Naive thymus-derived CD4-positive, alpha-beta T cell (primary cell): ENCODE measurements at regions not wholly inside any gene's neighbourhood (a gene's known extent, or its start where the extent isn't known, plus 50 kb on each side); places are given as distances from the start of the nearest gene placed in this dataset.

Source experiments
- ATAC-seq: fragments of 150-1000 bp; cut with Tn5 transposase; 2 replicates; pipeline ENCODE4 v1.10.0; 2021; ENCODE audit warnings: mild to moderate bottlenecking, moderate library complexity
- CTCF ChIA-PET: fragments of 350-600 bp; sonication (Branson Sonifier 250); formaldehyde crosslinking; loops from one replicate; lab custom pipeline; 2021; ENCODE audit warnings: antibody characterized with exemption; lab: Charles Lee
- POLR2A ChIA-PET: fragments of 350-600 bp; sonication (Branson Sonifier 250); formaldehyde crosslinking; loops from one replicate; lab custom pipeline; 2021; ENCODE audit warnings: antibody characterized with exemption, inconsistent platforms; lab: Charles Lee
- DNase-seq, 9 donors: peaks; one replicate each; pipeline versions ENCODE4 v3.0.0 to v3.0.0-alpha.2; 2020 to 2022; ENCODE audit warnings: mixed read lengths in 1 of 9
- H3K27ac ChIP-seq: one replicate; pipeline ENCODE4 v1.7.0; 2013; ENCODE audit warnings: mild to moderate bottlenecking, low read depth, low read length, moderate library complexity
- H3K27me3 ChIP-seq, 2 donors: one replicate each; pipeline ENCODE4 v1.7.0; 2013; ENCODE audit warnings: low read length in 2 of 2, mild to moderate bottlenecking in 2 of 2, moderate library complexity in 2 of 2; ENCODE audit not compliant: control insufficient read depth in 2 of 2, insufficient read depth in 2 of 2
- H3K36me3 ChIP-seq, 3 experiments: 1 replicate in 2 of 3; 2 replicates in 1 of 3; pipeline ENCODE4 v1.7.0; 2013; ENCODE audit warnings: low read length in 3 of 3, mild to moderate bottlenecking in 3 of 3, moderate library complexity in 1 of 3; ENCODE audit not compliant: insufficient read depth in 3 of 3, control insufficient read depth in 2 of 3
- H3K4me1 ChIP-seq, 2 donors: one replicate each; pipeline ENCODE4 v1.7.0; 2013; ENCODE audit warnings: low read length in 2 of 2, mild to moderate bottlenecking in 2 of 2, moderate library complexity in 1 of 2; ENCODE audit not compliant: control insufficient read depth in 2 of 2, insufficient read depth in 2 of 2
- H3K4me3 ChIP-seq: 2 replicates; pipeline ENCODE4 v1.7.0; 2013; ENCODE audit warnings: mild to moderate bottlenecking, low read length
- H3K9me3 ChIP-seq, 3 experiments: 1 replicate in 2 of 3; 2 replicates in 1 of 3; pipeline ENCODE4 v1.7.0; 2013; ENCODE audit warnings: low read length in 3 of 3; ENCODE audit not compliant: control insufficient read depth in 2 of 3
- H3K27ac Mint-ChIP-seq, 9 donors: one replicate each; pipeline ENCODE4 v1.8.0; 2020 to 2022; ENCODE audit warnings: mixed read lengths in 9 of 9, mild to moderate bottlenecking in 8 of 9, moderate library complexity in 5 of 9, inconsistent platforms in 2 of 9
- H3K27me3 Mint-ChIP-seq, 5 donors: one replicate each; pipeline ENCODE4 v1.8.0; 2021 to 2022; ENCODE audit warnings: mixed read lengths in 5 of 5, mild to moderate bottlenecking in 1 of 5
- H3K36me3 Mint-ChIP-seq, 5 donors: one replicate each; pipeline ENCODE4 v1.8.0; 2020 to 2022; ENCODE audit warnings: mixed read lengths in 5 of 5, mild to moderate bottlenecking in 3 of 5, inconsistent platforms in 1 of 5
- H3K4me1 Mint-ChIP-seq, 7 donors: one replicate each; pipeline ENCODE4 v1.8.0; 2020 to 2022; ENCODE audit warnings: mixed read lengths in 7 of 7, mild to moderate bottlenecking in 3 of 7, inconsistent platforms in 1 of 7
- H3K4me3 Mint-ChIP-seq, 10 donors: one replicate each; pipeline ENCODE4 v1.8.0; 2020 to 2022; ENCODE audit warnings: mild to moderate bottlenecking in 10 of 10, mixed read lengths in 10 of 10, moderate library complexity in 6 of 10, inconsistent platforms in 2 of 10
- H3K9me3 Mint-ChIP-seq, 11 donors: one replicate each; pipeline ENCODE4 v1.8.0; 2020 to 2022; ENCODE audit warnings: mixed read lengths in 11 of 11, mild to moderate bottlenecking in 4 of 11, inconsistent platforms in 1 of 11, moderate library complexity in 1 of 11
- intact Hi-C, 2 donors: fragments of 100-400 bp; cut with micrococcal nuclease; formaldehyde crosslinking; loops; one replicate each; pipeline ENCODE4 v1.15.1; 2023

DNA sequence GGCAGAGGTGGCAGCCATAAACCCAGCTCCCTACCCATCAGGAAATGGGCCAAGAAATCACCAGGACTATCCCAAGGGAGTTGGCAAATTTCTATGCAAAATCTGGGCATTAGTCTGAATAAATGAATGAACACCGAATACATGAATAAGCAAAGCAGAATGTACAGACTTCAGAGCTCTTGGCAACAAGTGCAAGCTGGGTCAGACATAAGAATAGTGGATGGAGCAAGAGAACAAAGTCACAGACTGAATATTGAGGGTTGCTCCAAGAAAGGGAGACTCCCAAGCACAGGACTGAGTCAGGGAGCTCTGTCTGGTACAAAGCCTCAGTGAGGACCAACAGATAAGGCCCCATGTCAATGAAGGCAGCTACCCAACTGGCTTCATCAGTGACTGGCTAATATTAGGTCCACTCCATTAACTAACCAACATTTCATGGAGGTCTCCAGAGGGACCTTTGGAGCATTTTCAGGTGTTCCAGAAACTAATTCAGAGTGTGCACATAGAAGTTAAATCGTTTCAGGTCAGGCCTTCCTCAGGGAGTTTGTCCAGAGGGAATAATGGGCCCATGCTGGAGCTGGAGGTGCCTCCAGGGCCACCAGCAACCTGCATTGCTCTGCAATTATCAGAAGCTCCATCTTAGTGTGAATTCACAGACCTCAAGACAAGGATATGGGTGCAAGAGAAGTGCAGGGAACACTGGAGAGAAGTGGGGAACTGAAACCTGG, 191.5 kb upstream of the RALGAPA2 start:
- ATAC-seq (no peak), DNase-seq (no peak)
- Mint-ChIP-seq H3K36me3 (no peaks in the 10 kb centered on the region), H3K27me3 (peaks cover 5 to 37% (median 34%) of the 10 kb centered on the region in 5 donors), H3K27ac (no peak overlapping the region), H3K9me3 (peaks cover 0 to 4% (median 0%) of the 10 kb centered on the region in 11 donors), H3K4me1 (peaks cover 0 to 1% (median 0%) of the 10 kb centered on the region in 7 donors), H3K4me3 (no peak overlapping the region)
- Histone ChIP-seq H3K9me3 (peaks cover 0 to under 1% (median 0%) of the 10 kb centered on the region in 3 experiments), H3K27ac (no peak overlapping the region), H3K4me3 (no peak overlapping the region), H3K27me3 (no peaks in the 10 kb centered on the region), H3K36me3 (no peaks in the 10 kb centered on the region), H3K4me1 (no peaks in the 10 kb centered on the region)
- intact Hi-C loops: no loop called here
- ChIA-PET CTCF (no interaction called here), POLR2A (no interaction called here)

DNA sequence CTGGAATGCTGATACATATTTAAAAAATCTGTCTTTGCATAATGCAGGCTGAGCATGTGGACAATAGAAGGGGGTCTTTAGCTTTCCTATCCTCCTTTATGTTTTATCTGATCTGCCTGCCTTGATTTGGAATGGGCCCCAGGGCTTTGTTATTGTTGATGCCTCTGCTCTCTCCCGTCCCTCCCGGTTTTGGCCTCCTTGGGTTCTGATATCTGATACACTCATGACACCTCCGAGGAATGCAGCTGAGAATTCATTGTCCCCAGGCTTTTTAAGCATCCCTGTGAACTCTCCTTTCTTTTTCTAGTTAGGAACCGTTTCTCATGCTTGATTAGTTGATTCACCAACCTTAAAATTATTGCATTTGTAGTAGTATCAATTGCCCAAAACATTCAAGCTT, 185.5 kb upstream of the RALGAPA2 start:
- Histone ChIP-seq H3K9me3 (peaks cover 0 to 3% (median 0%) of the 10 kb centered on the region in 3 experiments), H3K4me3 (no peak overlapping the region), H3K27me3 (no peaks in the 10 kb centered on the region), H3K4me1 (no peaks in the 10 kb centered on the region), H3K27ac (no peak overlapping the region), H3K36me3 (no peaks in the 10 kb centered on the region)
- CTCF ChIA-PET: no interaction called here
- Mint-ChIP-seq H3K36me3 (no peaks in the 10 kb centered on the region), H3K4me1 (no peaks in the 10 kb centered on the region), H3K27ac (no peak overlapping the region), H3K27me3 (peaks cover 0 to 31% (median 7%) of the 10 kb centered on the region in 5 donors), H3K4me3 (no peak overlapping the region), H3K9me3 (peaks cover 0 to 4% (median 0%) of the 10 kb centered on the region in 11 donors)
- POLR2A ChIA-PET: no interaction called here
- ATAC-seq (no peak), DNase-seq (no peak)
- intact Hi-C loops: no loop called here

DNA sequence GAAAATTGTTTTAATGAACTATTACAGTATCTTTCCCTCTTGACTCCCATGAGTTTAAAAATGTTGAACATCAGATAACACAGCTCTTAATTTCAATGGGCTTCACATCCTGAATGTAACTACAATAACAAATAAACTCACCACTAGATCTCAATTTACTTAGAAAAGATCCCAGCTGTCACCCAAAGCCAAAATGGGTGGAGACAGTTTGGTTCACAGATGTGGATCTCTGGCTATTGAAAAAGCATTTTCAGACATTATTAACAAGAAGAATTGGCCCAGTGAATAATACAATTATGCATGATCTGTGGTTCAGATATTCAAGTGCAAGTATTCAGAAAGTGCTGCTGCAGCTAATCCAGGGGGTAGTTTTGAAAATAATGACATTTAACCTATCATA, 184.7 kb upstream of the RALGAPA2 start:
- Histone ChIP-seq H3K36me3 (no peaks in the 10 kb centered on the region), H3K4me3 (no peak overlapping the region), H3K27me3 (no peaks in the 10 kb centered on the region), H3K9me3 (peaks cover 0 to 3% (median 0%) of the 10 kb centered on the region in 3 experiments), H3K27ac (no peak overlapping the region), H3K4me1 (no peaks in the 10 kb centered on the region)
- no peak for DNase-seq
- peaks cover 0 to 4% (median 0%) of the 10 kb centered on the region in 11 donors for H3K9me3 Mint-ChIP-seq
- peaks cover 0 to 37% (median 8%) of the 10 kb centered on the region in 5 donors for H3K27me3 Mint-ChIP-seq
- intact Hi-C loops: no loop called here
- no peak overlapping the region for H3K4me3 Mint-ChIP-seq
- H3K27ac Mint-ChIP-seq: no peak overlapping the region
- POLR2A ChIA-PET: no interaction called here
- no peak for ATAC-seq
- no peaks in the 10 kb centered on the region for H3K4me1 Mint-ChIP-seq
- CTCF ChIA-PET: no interaction called here
- H3K36me3 Mint-ChIP-seq: no peaks in the 10 kb centered on the region

DNA sequence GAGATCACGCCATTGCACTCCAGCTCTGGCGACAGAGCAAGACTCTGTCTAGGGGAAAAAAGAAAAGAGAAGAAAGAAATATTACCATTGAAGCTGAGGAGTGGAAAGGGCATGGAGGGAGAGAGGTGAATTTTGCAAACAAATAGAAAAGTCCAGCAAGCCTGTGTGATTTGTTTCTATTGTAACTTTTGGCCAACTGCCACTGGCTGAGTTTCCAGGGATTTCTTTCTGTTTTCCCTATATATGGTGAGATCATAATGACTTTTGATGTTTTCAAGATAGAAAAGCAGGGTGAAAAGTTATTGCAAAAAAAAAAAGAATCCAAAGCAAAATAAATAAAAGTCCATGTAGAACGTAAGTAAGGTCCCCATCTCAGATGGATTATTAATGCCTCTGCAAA, 184.2 kb upstream of the RALGAPA2 start:
- Histone ChIP-seq H3K4me3 (no peak overlapping the region), H3K27me3 (no peaks in the 10 kb centered on the region), H3K9me3 (peaks cover 0 to 3% (median 0%) of the 10 kb centered on the region in 3 experiments), H3K36me3 (no peaks in the 10 kb centered on the region), H3K27ac (no peak overlapping the region), H3K4me1 (no peaks in the 10 kb centered on the region)
- no peaks in the 10 kb centered on the region for H3K36me3 Mint-ChIP-seq
- H3K9me3 Mint-ChIP-seq: peaks cover 0 to 3% (median 0%) of the 10 kb centered on the region in 11 donors
- H3K27ac Mint-ChIP-seq: no peak overlapping the region
- DNase-seq (no peak), ATAC-seq (no peak)
- intact Hi-C loops: no loop called here
- peaks cover 0 to 37% (median 7%) of the 10 kb centered on the region in 5 donors for H3K27me3 Mint-ChIP-seq
- no peaks in the 10 kb centered on the region for H3K4me1 Mint-ChIP-seq
- H3K4me3 Mint-ChIP-seq: no peak overlapping the region
- ChIA-PET POLR2A (no interaction called here), CTCF (no interaction called here)

DNA sequence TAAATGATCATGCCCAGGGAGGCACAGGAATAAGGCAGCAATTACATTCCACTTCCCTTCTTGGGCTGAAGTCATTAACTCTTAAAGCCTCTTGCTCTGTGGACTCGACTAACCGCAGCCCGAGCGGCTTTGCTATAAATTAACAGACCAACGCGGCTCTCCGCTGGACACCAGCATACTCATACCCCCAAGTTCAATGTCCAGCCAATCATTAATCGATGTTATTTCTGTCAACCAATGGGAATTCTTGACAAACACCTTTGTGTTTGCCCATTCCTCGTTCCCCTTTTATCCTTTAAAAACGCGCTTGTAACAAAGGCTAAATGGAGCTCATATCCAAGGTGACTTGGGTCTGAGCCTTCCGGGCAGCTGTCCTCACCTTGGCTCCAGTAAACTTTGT, 183.1 kb upstream of the RALGAPA2 start:
- H3K27ac ChIP-seq: no peak overlapping the region
- H3K27ac Mint-ChIP-seq: no peak overlapping the region
- H3K27me3 ChIP-seq: no peaks in the 10 kb centered on the region
- no peak for DNase-seq
- intact Hi-C loops: no loop called here
- peaks cover 0 to 3% (median 0%) of the 10 kb centered on the region in 11 donors for H3K9me3 Mint-ChIP-seq
- ChIA-PET CTCF (no interaction called here), POLR2A (no interaction called here)
- H3K36me3 Mint-ChIP-seq: no peaks in the 10 kb centered on the region
- no peak overlapping the region for H3K4me3 ChIP-seq
- peaks cover 0 to 34% (median 9%) of the 10 kb centered on the region in 5 donors for H3K27me3 Mint-ChIP-seq
- H3K36me3 ChIP-seq: no peaks in the 10 kb centered on the region
- peaks cover 0 to 3% (median 0%) of the 10 kb centered on the region in 3 experiments for H3K9me3 ChIP-seq
- H3K4me1 Mint-ChIP-seq: no peaks in the 10 kb centered on the region
- H3K4me1 ChIP-seq: no peaks in the 10 kb centered on the region
- no peak overlapping the region for H3K4me3 Mint-ChIP-seq
- ATAC-seq: no peak

DNA sequence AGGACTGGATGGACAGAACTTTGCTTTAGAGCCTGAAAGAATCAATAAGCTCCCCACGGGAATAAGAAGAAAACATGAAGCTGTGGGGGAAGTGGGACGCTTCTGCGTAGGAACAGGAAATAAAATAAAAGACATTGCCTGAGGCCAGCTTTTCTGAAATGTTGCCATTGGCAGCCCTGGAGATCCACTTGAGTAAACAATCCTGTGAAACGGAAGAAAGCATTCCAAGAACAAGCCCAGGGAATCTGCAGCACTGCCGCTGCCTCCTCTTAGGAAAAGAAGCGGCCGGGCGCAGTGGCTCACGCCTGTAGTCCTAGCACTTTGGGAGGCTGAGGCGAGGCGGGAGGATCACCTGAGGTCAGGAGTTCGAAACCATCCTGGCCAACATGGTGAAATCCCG, 182.3 kb upstream of the RALGAPA2 start:
- CTCF ChIA-PET: interaction anchor here (0.7 kb wide), 1 partner anchor 475 kb away, joined by 3 read pairs; no protein-coding TSS in a partner anchor
- Histone ChIP-seq H3K9me3 (peaks cover 0 to 3% (median 0%) of the 10 kb centered on the region in 3 experiments), H3K27ac (no peak overlapping the region), H3K4me3 (no peak overlapping the region), H3K36me3 (no peaks in the 10 kb centered on the region), H3K4me1 (no peaks in the 10 kb centered on the region), H3K27me3 (no peaks in the 10 kb centered on the region)
- H3K36me3 Mint-ChIP-seq: no peaks in the 10 kb centered on the region
- DNase-seq (no peak), ATAC-seq (no peak)
- peaks cover 0 to 3% (median 0%) of the 10 kb centered on the region in 11 donors for H3K9me3 Mint-ChIP-seq
- no peaks in the 10 kb centered on the region for H3K4me1 Mint-ChIP-seq
- H3K27ac Mint-ChIP-seq: no peak overlapping the region
- H3K27me3 Mint-ChIP-seq: peaks cover 0 to 34% (median 9%) of the 10 kb centered on the region in 5 donors
- no peak overlapping the region for H3K4me3 Mint-ChIP-seq
- POLR2A ChIA-PET: no interaction called here
- intact Hi-C loops: no loop called here

DNA sequence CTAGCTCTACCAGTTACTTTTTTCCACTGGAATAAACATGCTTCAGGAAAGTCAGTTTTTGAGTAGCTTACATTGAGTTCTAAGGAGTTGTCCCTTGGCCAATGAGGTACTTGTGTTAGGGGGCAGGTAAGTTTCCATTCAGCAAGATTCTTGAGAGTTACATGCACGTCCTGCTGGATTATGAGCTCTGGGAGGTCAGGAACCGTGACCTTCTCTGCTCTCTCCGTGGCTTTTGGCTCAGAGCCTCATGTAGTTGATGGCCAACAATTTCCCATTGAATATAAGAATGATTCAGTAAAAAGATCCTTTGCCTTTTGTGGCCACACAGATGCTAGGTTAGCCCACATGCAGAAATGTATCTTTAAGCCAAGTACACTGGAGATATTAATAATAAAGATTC, 181.8 kb upstream of the RALGAPA2 start:
- intact Hi-C loops: no loop called here
- POLR2A ChIA-PET: no interaction called here
- H3K4me1 Mint-ChIP-seq: no peaks in the 10 kb centered on the region

More for the DNA sequence above, 181.8 kb upstream of the RALGAPA2 start:
- no peak overlapping the region for H3K4me3 ChIP-seq
- no peak overlapping the region for H3K27ac Mint-ChIP-seq
- H3K36me3 ChIP-seq: no peaks in the 10 kb centered on the region
- CTCF ChIA-PET: interaction anchor here (0.7 kb wide), 1 partner anchor 476 kb away, joined by 3 read pairs; no protein-coding TSS in a partner anchor
- no peak for ATAC-seq
- H3K9me3 Mint-ChIP-seq: peaks cover 0 to 3% (median 0%) of the 10 kb centered on the region in 11 donors
- no peak overlapping the region for H3K4me3 Mint-ChIP-seq
- H3K27ac ChIP-seq: no peak overlapping the region
- no peak for DNase-seq
- peaks cover 0 to 3% (median 0%) of the 10 kb centered on the region in 3 experiments for H3K9me3 ChIP-seq
- no peaks in the 10 kb centered on the region for H3K4me1 ChIP-seq
- H3K27me3 ChIP-seq: no peaks in the 10 kb centered on the region
- H3K27me3 Mint-ChIP-seq: peaks cover 0 to 38% (median 9%) of the 10 kb centered on the region in 5 donors
- no peaks in the 10 kb centered on the region for H3K36me3 Mint-ChIP-seq
